ENCODE measurements at regions not wholly inside any gene's neighbourhood (a gene's known extent, or its start where the extent isn't known, plus 50 kb on each side); places are given as distances from the start of the nearest gene placed in this dataset.

DNA sequence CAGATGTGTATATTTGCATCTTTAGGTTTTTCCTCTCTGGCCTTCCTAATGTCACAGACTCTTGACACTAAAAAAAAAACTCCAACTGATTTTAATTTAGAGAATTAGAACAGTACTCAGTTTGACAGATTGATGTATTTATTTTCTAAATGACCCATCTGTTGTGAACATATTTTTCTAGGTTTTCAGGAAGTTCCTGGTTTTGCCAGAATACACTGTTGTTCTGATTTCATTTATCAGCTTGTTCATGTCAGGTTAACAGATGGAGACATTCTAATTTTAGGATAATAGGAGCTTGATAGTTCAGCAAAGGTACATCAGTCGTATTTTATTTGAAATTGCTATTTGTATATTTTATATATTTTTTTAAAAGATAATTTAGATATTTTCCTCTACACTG is 133.4 kb downstream of the TANC2 start:
- no peak for TF ChIP-seq ZNF274 (IDR thresholded peaks at IDR 0.05; ENCODE audit: low read depth, low read length)
- no peak for TF ChIP-seq YY1 (IDR thresholded peaks at IDR 0.05; ENCODE audit: insufficient read depth, insufficient read length)

Measured in NT2/D1 (cell line).